ENCODE measurements at regions not wholly inside any gene's neighbourhood (a gene's known extent, or its start where the extent isn't known, plus 50 kb on each side); places are given as distances from the start of the nearest gene placed in this dataset.

GRCh38 chr5:92629574-92629973 is 951.4 kb downstream of the NR2F1-AS1 start:
- TF ChIP-seq CTCF (conservative IDR thresholded peaks at IDR 0.05 in 1 of 2, IDR thresholded peaks at IDR 0.05 in 1 of 2; ENCODE audit: extremely low read depth in 1 of 2, insufficient read depth in 1 of 2, low read depth in 1 of 2, low read length in 2 of 2) (no peak), EZH2 (IDR thresholded peaks at IDR 0.05; ENCODE audit: borderline replicate concordance, low read length) (no peak)
